Aorta (tissue), 5 donors: ENCODE measurements at regions not wholly inside any gene's neighbourhood (a gene's known extent, or its start where the extent isn't known, plus 50 kb on each side); places are given as distances from the start of the nearest gene placed in this dataset.

Experiments
- ATAC-seq: fragments of 200-7000 bp; cut with Tn5 transposase; one replicate; pipeline ENCODE4 v1.9.1; 2022; ENCODE audit warnings: moderate library complexity; ENCODE audit not compliant: low FRiP score
- DNase-seq, 2 donors: peaks; one replicate each; pipeline ENCODE4 v3.0.0-alpha.2; 2020
- H3K27ac ChIP-seq, 2 donors: one replicate each; pipeline ENCODE4 v1.5.1; 2013; ENCODE audit warnings: low read length in 2 of 2, mild to moderate bottlenecking in 2 of 2, moderate library complexity in 2 of 2, control low read depth in 1 of 2, inconsistent platforms in 1 of 2, low read depth in 1 of 2
- H3K27me3 ChIP-seq, 2 donors: one replicate each; pipeline ENCODE4 v1.6.1; 2013; ENCODE audit warnings: control low read depth in 1 of 2, low read length in 1 of 2, mild to moderate bottlenecking in 1 of 2, moderate library complexity in 1 of 2; ENCODE audit not compliant: insufficient read depth in 2 of 2, control insufficient read depth in 1 of 2
- H3K36me3 ChIP-seq, 2 donors: one replicate each; pipeline ENCODE4 v1.6.1; 2013; ENCODE audit warnings: control low read depth in 1 of 2, low read length in 1 of 2, mild to moderate bottlenecking in 1 of 2; ENCODE audit not compliant: insufficient read depth in 2 of 2, control insufficient read depth in 1 of 2
- H3K4me1 ChIP-seq, 2 donors: one replicate each; pipeline ENCODE4 v1.6.1; 2013; ENCODE audit warnings: low read length in 2 of 2, control low read depth in 1 of 2, mild to moderate bottlenecking in 1 of 2, moderate library complexity in 1 of 2; ENCODE audit not compliant: insufficient read depth in 2 of 2, control insufficient read depth in 1 of 2
- H3K4me3 ChIP-seq, 2 donors: one replicate each; pipeline ENCODE4 v1.5.1; 2013; ENCODE audit warnings: low read length in 2 of 2, control low read depth in 1 of 2, mild to moderate bottlenecking in 1 of 2
- H3K9me3 ChIP-seq: one replicate; pipeline ENCODE4 v1.6.1; 2013; ENCODE audit warnings: mild to moderate bottlenecking, low read length; ENCODE audit not compliant: control insufficient read depth
- WGBS, 2 donors: extraction: QIAGEN DNeasy Blood & Tissue Kit; methylation state at CpG; one replicate each; pipeline ENCODE4 v1.1.7; 2013; 5-methylcytosine and 5-hydroxymethylcytosine counted together
- intact Hi-C, 2 donors: fragments of 100-400 bp; cut with DNase I; formaldehyde crosslinking; loops; one replicate each; pipeline versions ENCODE4 v1.14.2 to v1.15.0; 2022
- donor health status: healthy with polysubstance abuse.
- donor health status: Bipolar disorder and iron deficiency.
- donor health status: DM: no; HTN: no; CAD: no.
- donor health status: DM: no; HTN: no; CAD: no.
- donor health status: DM: yes; HTN: yes; CAD: no.

- no peak overlapping the region for H3K27ac ChIP-seq
- intact Hi-C loops = no loop called here
- no peaks in the 10 kb centered on the region for H3K36me3 ChIP-seq
- H3K4me3 ChIP-seq = no peak overlapping the region
- 60 to 65% methylated on average over 5 of the region's 5 CpGs for WGBS, 2 donors
- no peaks in the 10 kb centered on the region for H3K4me1 ChIP-seq
- no peak for DNase-seq
- H3K9me3 ChIP-seq = no peaks in the 10 kb centered on the region
- H3K27me3 ChIP-seq = no peaks in the 10 kb centered on the region
- no peak for ATAC-seq
Measured at GRCh38 chr16:62903961-62904502, 867.8 kb upstream of the CDH8 start.

DNA sequence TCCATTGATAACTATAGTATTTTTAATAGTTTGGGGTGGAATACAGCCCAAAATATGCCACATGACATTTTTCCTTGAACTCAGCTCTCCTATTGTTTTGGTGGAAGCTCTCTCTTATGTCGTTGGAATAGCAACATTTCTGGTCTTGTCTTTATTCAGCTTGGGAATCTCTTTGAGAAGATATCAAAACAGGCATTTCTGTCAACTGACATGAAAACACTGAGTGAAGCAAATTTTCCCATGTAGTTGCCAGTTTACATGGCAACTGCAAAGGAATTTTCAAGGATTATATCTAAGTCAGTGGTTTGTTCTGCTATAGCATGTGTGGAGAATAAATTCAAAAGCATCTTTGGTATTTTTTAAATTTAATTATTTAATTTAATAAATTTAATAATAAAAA is 863.5 kb upstream of the CDH8 start:
- Histone ChIP-seq H3K27ac (no peak overlapping the region), H3K36me3 (no peaks in the 10 kb centered on the region), H3K9me3 (peaks cover 2% of the 10 kb centered on the region), H3K4me1 (no peaks in the 10 kb centered on the region), H3K4me3 (no peak overlapping the region), H3K27me3 (no peaks in the 10 kb centered on the region)
- intact Hi-C loops = no loop called here
- DNase-seq (no peak), ATAC-seq (no peak)
- 42 to 65% methylated on average over 1 of the region's 1 CpG for WGBS, 2 donors

- H3K27ac ChIP-seq = no peak overlapping the region
- intact Hi-C loops = no loop called here
- no peak overlapping the region for H3K4me3 ChIP-seq
- ATAC-seq (no peak), DNase-seq (no peak)
- H3K4me1 ChIP-seq = no peaks in the 10 kb centered on the region
- no peaks in the 10 kb centered on the region for H3K36me3 ChIP-seq
- WGBS, 2 donors = 95 to 98% methylated on average over 2 of the region's 2 CpGs
- H3K27me3 ChIP-seq = no peaks in the 10 kb centered on the region
- no peaks in the 10 kb centered on the region for H3K9me3 ChIP-seq
Measured at GRCh38 chr16:62889097-62889496, 852.9 kb upstream of the CDH8 start.

DNA sequence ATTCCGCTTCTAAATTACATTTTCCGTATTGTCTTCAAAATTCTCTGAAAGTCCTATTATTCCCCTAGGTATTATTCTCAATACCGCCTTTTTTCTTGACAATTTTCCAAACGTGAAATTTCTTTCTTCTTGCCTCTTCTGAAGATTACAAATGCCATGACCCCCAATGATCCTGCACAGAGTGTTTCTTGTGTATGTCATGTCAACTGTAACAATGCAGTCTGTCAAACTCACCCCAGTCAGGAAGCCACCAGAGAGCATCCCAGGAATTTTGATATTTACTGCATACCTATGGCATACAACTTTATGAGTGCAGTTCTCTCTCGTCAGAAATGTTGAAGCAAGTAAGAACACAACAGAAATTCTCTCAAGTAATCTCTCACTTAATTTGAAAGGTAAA is 847.3 kb upstream of the CDH8 start:
- Histone ChIP-seq H3K27me3 (no peaks in the 10 kb centered on the region), H3K36me3 (no peaks in the 10 kb centered on the region), H3K9me3 (no peaks in the 10 kb centered on the region), H3K27ac (no peak overlapping the region), H3K4me1 (no peaks in the 10 kb centered on the region), H3K4me3 (no peak overlapping the region)
- intact Hi-C loops = no loop called here
- 66 to 67% methylated on average over 5 of the region's 5 CpGs for WGBS, 2 donors
- ATAC-seq (no peak), DNase-seq (no peak)

DNA sequence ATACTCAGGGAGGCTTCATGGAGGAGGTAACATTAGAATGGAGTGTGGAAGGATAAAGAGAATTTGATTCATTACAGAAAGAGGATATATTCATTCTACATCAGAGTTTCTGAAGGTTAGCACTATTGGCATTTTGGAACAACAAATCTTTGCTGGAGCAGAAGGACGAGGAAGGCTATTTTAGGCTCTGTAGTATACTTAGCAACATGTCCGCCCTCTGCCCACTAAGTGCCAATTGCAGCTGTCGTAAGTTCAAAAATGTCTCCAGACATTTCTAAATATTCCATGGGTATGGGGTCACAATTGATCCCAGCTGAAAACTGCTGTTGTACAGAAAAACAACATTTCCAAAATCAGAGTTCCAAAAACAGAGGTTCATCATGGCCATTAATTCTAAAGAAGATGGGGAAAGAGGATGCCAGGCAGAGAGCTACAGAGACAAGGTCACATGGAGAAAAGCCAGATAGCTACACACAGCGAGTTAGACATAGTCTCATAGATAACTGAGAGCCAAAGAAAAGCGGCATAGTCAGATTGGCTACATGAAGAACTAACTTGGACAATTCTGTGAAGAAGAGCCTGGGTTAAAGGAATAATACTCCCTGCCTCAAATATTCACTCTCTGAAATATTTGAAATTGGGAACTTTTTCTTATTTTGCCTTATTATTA is 846.4 kb upstream of the CDH8 start:
- no peak overlapping the region for H3K4me3 ChIP-seq
- no peaks in the 10 kb centered on the region for H3K36me3 ChIP-seq
- no peak for ATAC-seq
- 36 to 37% methylated on average over 5 of the region's 5 CpGs for WGBS, 2 donors
- DNase-seq = no peak
- intact Hi-C loops = no loop called here
- no peaks in the 10 kb centered on the region for H3K9me3 ChIP-seq
- H3K4me1 ChIP-seq = no peaks in the 10 kb centered on the region
- no peak overlapping the region for H3K27ac ChIP-seq
- no peaks in the 10 kb centered on the region for H3K27me3 ChIP-seq

- Histone ChIP-seq H3K36me3 (no peaks in the 10 kb centered on the region), H3K27me3 (no peaks in the 10 kb centered on the region), H3K9me3 (no peaks in the 10 kb centered on the region), H3K4me3 (no peak overlapping the region), H3K27ac (no peak overlapping the region), H3K4me1 (no peaks in the 10 kb centered on the region)
- WGBS, 2 donors = 76 to 77% methylated on average over 1 of the region's 1 CpG
- ATAC-seq = no peak
- no peak for DNase-seq
- intact Hi-C loops = no loop called here
Measured at GRCh38 chr16:62876133-62876532, 839.9 kb upstream of the CDH8 start.

DNA sequence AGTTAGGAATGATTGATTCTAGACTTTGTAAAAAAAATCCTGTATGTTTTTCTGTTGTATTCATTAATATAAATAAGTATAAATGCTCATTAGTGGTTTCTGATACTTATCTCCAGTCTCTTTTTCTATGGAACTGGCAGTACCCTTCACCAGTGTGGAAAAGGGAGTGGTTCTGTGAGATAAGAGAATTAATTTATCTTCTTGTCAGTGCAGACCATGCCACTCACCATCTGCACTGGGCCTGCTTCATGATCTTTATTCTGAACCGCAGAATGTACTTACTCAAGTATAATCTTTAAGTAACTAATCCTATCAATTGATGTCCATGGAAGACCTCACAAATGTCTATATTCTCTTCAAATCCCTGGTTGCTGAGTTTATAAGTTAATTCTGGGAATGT is 836.1 kb upstream of the CDH8 start:
- Histone ChIP-seq H3K27me3 (no peaks in the 10 kb centered on the region), H3K9me3 (no peaks in the 10 kb centered on the region), H3K36me3 (no peaks in the 10 kb centered on the region), H3K4me3 (no peak overlapping the region), H3K4me1 (no peaks in the 10 kb centered on the region), H3K27ac (no peak overlapping the region)
- DNase-seq (no peak), ATAC-seq (no peak)
- intact Hi-C loops = no loop called here
- WGBS, 2 donors = 82 to 91% methylated on average over 1 of the region's 1 CpG

DNA sequence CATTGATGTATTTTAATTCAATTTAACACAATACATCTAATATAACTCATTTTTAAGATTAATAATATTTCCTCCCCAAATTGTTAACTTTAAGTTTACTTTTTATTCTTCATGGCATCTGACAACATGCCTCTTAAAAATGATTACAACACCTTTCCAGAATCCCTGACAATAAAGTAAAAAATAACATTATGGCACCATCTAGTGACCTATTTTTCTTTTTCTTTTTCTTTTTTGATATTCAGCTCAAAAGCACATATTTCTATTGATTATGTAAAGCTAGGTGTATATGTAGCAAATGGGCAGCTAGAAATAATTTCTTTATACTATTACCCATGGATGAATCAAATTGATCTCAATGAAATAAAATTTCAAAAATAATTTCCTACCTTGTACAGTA is 834.3 kb upstream of the CDH8 start:
- Histone ChIP-seq H3K27ac (no peak overlapping the region), H3K9me3 (no peaks in the 10 kb centered on the region), H3K4me1 (no peaks in the 10 kb centered on the region), H3K27me3 (no peaks in the 10 kb centered on the region), H3K4me3 (no peak overlapping the region), H3K36me3 (no peaks in the 10 kb centered on the region)
- intact Hi-C loops = no loop called here
- no peak for ATAC-seq
- no peak for DNase-seq

GRCh38 chr16:62869837-62870236 is 833.6 kb upstream of the CDH8 start:
- Histone ChIP-seq H3K27ac (no peak overlapping the region), H3K27me3 (no peaks in the 10 kb centered on the region), H3K4me3 (no peak overlapping the region), H3K36me3 (no peaks in the 10 kb centered on the region), H3K9me3 (no peaks in the 10 kb centered on the region), H3K4me1 (no peaks in the 10 kb centered on the region)
- DNase-seq = no peak
- WGBS, 2 donors = 38 to 39% methylated on average over 4 of the region's 4 CpGs
- no peak for ATAC-seq
- intact Hi-C loops = no loop called here
